ENCODE measurements at regions not wholly inside any gene's neighbourhood (a gene's known extent, or its start where the extent isn't known, plus 50 kb on each side); places are given as distances from the start of the nearest gene placed in this dataset.

GRCh38 chr3:194001728-194002459 lies 134.1 kb upstream of the HES1 start:
- no peak for TF ChIP-seq POLR2AphosphoS5 (IDR thresholded peaks at IDR 0.05)
- no peak for TF ChIP-seq CTCF (IDR thresholded peaks at IDR 0.05)
- TF ChIP-seq POLR2A (IDR thresholded peaks at IDR 0.05): no peak
